NCI-H2227 treated with DMSO at 0.1 percent for 48 hours (cell line): ENCODE measurements at regions not wholly inside any gene's neighbourhood (a gene's known extent, or its start where the extent isn't known, plus 50 kb on each side); places are given as distances from the start of the nearest gene placed in this dataset.

Source experiments
- DNase-seq: peaks from one replicate; lab custom pipeline; 2025; lab: John Stamatoyannopoulos, UW

DNA sequence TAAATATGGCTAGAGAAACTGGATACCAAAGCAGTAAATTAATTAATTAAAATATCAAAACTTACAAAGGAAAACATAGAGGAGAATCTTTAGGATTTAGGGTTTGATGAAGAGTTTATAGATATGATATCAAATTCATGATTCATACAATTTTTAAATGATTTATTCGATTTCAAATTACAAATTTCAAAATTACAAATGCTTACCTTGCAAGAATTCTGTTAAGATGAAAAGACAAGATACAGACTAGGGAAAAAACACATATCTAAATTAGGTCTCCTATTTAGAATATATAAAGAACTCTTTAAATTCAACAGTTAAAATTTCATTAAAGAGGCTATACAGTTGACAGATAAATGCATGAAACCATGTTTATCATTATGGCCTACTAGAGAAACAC, 930.7 kb downstream of the ZPLD1 start:
- DNase-seq: no peak

GRCh38 chr3:103367481-103367880, 932.7 kb downstream of the ZPLD1 start:
- no peak for DNase-seq

DNA sequence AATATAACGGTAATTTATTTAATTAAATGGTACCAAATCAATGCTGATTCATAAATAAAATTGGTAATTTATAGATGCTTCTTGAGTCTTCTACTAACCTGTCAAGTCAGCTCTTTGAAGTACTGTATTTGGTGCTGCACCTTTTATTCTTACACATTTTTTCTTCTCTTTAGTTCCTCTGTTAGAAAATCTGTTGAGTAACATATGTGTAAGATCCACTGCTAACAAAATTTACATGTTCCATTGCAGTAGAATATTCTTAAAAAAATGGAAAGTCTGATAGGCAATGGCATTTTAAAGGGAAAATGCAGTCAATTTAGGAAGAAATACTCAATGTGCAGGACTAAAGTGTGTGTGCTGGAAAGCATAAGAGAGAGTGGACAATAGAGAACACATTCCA, 936.6 kb downstream of the ZPLD1 start:
- DNase-seq: no peak

DNA sequence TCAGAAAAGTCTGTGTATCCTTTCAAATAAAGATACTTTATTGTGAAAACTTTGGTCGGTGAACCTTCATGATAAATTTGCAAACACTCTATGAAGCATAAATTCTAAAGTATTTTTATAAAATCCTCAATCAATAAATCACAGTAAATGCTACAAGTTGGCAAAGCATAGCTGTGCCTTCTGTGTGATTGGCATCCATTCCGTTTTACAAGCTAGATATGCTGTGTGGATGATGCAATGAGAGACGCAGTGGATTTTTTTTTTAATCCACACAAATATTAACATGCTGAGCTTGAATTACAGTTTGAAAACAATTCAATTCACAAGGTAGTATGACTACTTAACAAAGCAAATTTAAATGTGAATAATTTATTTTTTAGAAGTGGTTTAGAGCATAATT, 937.2 kb downstream of the ZPLD1 start:
- no peak for DNase-seq

DNA sequence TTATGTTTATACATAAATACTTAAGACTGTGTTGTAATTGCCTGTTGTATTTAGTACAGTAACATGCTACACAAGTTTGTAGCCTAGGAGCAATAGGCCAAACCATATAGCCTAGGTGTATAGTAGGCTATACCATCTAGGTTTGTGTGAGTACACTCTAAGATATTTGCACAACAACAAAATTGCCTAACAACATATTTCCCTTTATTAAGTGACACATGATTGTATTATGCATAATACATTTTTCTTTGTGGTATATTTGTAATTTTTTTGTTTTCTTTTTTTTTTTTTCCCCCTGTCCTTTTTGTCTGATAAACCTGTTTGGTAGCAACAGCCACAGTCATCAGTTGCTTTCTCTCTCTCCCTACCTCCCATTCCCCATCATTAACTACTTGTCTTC, 945.6 kb downstream of the ZPLD1 start:
- no peak for DNase-seq

- no peak for DNase-seq
Measured at GRCh38 chr3:103381296-103382079, 946.7 kb downstream of the ZPLD1 start.

DNA sequence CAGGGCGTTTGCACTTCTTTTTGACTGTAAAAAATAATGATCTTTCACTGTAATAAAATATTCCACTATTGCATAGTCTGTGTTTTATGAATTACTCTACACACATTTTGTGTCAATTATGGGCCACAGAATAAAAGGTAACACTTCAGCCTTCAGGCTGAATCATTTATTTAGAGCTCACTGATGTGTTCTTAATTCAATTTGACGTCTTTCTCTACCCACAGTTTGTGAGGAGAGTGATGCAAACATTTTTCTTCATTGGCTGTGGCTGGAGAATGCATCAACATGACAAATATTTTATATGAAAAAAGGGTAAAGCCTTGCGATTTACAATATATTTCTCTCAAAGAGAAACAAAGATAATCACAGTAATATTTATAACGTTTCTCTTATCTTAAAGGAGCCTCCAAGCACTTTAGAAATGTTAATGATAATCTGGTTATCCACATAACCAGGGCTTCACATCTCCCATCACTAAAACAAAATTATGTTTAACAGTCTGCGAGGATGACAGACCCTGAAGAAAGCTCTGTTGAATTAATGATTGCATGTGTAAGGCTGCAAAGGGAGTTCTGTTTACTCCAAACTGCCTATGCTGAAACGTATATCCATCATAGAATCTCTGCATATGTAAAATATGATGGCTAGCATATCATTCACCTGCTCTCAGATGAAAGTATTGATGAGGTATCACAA, 951.3 kb downstream of the ZPLD1 start:
- DNase-seq: no peak

GRCh38 chr3:103388214-103388613, 953.4 kb downstream of the ZPLD1 start:
- DNase-seq: no peak

DNA sequence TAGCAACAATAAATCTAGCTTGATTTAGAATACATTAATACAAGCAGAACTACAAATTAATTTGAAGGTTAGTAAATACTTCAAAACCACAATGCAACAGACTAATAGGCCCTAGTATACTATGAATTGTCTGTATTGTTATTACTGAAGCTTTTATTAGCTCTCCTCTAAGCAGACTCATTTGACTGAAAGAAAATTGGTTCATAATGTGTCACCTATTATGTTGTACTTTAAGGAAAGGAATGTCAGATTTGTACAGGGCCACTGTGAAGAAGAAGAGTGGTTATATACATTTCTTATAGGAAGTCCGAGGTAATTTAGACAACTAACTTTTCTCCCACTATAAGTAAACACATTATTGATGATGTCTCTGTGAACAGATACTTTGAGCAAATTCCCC, 954.5 kb downstream of the ZPLD1 start:
- DNase-seq: no peak

GRCh38 chr3:103393395-103394186, 958.8 kb downstream of the ZPLD1 start:
- peak; percentile 0 for DNase-seq

- no peak for DNase-seq
Measured at GRCh38 chr3:103403191-103403590, 968.4 kb downstream of the ZPLD1 start.

- no peak for DNase-seq
Measured at GRCh38 chr3:103406320-103406850, 971.6 kb downstream of the ZPLD1 start.

DNA sequence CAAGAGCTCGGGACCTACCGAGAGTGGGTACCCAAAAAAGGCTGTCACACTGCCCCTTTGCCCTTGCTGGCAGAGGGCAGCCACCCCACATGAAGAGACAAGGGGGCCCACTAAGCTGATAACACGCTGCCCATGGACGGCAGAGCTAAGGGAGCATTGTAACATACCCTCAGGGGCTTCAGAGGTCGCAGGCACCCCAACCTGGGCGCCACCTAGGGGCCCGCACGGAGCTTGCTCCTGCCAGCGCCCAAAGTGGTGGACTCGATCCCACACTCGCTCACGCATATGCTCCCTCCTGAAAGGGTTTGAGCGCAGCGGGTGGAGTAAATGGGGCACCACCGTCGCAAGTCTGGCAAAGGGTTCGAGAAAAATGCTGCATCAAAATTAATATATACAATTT, 975.4 kb downstream of the ZPLD1 start:
- no peak for DNase-seq

- no peak for DNase-seq
Measured at GRCh38 chr3:103421460-103421859, 986.6 kb downstream of the ZPLD1 start.

DNA sequence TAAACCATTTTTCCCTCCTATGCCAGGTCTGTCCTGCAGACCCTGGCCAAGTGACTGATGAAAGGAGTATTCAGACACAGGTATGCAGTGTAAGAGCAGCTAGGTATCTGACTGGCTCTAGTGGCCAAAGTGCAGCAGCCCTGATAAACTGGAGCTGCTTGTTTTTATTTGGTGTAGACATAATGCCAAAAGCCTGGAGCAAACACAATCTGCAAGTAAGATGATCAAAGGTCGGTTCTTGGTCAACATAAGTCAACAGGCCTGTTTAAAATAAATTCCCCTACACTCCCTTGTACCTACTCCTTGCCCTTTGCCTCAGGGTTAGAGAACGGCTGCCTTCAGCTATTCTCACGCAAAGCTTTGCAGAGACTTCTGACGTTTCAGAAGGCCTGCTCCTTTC, 1003.1 kb downstream of the ZPLD1 start:
- no peak for DNase-seq

DNA sequence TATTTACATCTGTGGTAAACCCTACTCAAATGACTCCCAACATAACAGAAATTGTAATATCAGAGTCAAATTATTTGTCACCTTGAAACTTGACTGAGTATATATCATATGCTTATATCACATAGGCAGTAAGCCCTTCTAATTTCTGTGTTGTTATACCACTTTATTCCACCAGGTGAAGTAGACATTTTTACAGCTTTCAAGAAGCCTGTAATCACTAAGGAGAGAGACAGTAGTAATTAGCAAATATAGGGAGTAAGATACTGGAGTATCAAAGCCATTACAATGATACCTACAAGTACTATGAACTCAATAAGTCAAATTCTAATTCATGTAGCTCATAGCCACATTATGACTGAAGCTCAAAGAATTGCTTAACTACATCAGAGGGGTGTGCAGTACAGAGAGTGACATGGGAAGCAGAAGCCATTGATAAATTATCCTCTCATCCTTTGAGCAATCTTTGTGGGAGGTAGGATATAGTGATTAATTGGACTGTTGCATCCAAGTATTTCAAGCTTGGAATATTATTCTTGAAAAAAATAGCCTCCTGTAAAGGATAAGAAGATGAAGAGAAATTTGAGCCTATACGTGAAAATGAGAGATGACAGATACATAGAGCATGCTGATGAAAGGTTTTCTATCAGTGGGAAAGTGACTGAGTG, 1005.9 kb downstream of the ZPLD1 start:
- DNase-seq: no peak

DNA sequence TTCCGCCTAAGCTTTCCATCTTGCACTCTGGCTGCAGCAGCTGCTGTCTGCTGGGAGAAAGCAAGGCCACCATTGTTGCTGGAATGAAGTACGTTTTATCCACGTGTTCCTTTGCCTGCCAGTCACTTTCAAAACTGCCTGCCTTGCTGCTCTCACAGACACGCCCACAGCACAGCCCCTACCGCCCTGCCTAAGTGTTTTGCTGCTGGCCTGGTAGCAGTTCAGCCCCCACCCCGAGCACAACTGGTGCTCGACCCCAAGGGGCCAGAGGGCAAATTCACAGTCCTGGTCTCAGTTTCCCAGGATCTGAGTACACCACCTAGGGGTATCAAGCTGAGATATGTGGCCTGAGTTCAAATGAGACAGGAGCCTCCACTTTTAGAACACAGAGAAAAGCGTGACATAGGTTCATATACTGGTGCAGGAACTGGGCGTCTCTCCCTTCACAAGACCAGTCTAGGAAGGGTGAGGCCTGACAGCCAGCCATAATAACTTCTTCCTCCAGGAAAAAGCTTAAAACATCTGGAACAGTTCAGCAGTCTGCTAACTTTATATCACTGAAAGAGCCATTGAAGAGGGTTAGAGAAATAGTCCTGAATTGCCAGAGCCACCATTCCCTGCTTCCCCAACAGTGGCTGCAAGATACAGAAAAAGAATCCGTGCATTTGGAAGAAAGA, 1012.3 kb downstream of the ZPLD1 start:
- DNase-seq: no peak

DNA sequence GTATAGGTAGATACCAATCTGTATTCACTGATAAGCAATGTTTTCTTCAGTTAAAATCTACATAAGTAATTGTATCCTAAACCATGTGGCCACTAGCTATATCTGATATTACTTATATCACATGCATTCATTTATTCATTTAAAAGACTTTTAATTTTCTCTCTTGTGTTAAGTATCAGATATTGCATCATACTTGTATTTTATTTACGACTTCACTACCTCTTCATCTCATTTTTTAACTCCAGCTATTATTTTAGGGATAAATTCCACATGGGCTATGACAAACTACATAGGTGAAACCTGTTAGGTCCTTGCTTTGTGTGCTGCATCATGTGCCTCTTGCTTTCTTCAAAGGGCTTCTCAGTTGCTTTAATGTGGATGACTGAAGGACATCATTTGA, 1018.3 kb downstream of the ZPLD1 start:
- no peak for DNase-seq

- no peak for DNase-seq
Measured at GRCh38 chr3:103459815-103460214, 1025.0 kb downstream of the ZPLD1 start.

DNA sequence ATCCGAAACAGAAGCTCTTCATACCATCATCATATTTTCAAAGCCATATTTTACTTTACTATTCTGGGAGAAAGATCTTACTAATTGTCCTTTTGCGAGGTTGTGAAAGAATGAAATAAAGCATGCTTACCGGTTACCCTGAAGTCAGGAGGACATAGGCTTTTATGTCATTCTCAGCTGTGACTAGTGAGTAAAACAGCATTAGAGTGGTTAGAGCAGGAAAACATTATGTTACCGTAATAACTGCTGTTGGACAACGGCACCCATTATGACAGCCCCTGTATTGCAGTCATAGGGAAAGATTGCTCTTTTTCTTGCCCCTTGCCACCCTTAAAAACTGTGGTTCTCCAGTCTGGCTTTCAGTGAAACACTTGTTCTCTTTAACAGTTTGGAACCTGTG, 1035.7 kb downstream of the ZPLD1 start:
- no peak for DNase-seq

GRCh38 chr3:103494011-103494410, 1059.2 kb downstream of the ZPLD1 start:
- DNase-seq: no peak

- DNase-seq: no peak
Measured at GRCh38 chr3:103494512-103494911, 1059.7 kb downstream of the ZPLD1 start.
